Stimulated activated CD8-positive, alpha-beta memory T cell treated with anti-CD3 and anti-CD28 coated beads, Interleukin-4, amount 100 ng/mL, for 24 hours (primary cell): ENCODE measurements at regions not wholly inside any gene's neighbourhood (a gene's known extent, or its start where the extent isn't known, plus 50 kb on each side); places are given as distances from the start of the nearest gene placed in this dataset.
"Not testable (repeated sequence)": the region's sequence is repeated elsewhere in the genome, so short reads cannot be mapped to it uniquely, and the experiment has no call there.

Source experiments
- DNase-seq: peaks from one replicate; pipeline ENCODE4 v3.0.0-alpha.2; 2020; ENCODE audit warnings: low read depth

GRCh38 chr6:84876723-84877514, 112.5 kb upstream of the TBX18 start:
- no peak for DNase-seq

- no peak for DNase-seq
Observed at GRCh38 chr6:84872996-84873723, 108.8 kb upstream of the TBX18 start.

GRCh38 chr6:84871925-84872324, 107.5 kb upstream of the TBX18 start:
- DNase-seq: no peak

GRCh38 chr6:84870672-84871071, 106.3 kb upstream of the TBX18 start:
- DNase-seq: no peak

- no peak for DNase-seq
Observed at GRCh38 chr6:84868149-84868548, 103.8 kb upstream of the TBX18 start.

GRCh38 chr6:84867521-84867920, 103.1 kb upstream of the TBX18 start:
- no peak for DNase-seq

- no peak for DNase-seq
Observed at GRCh38 chr6:84866715-84867114, 102.3 kb upstream of the TBX18 start.

- DNase-seq: not testable (repeated sequence)
Observed at GRCh38 chr6:84865372-84865771, 101.0 kb upstream of the TBX18 start.

GRCh38 chr6:84862843-84863242, 98.4 kb upstream of the TBX18 start:
- DNase-seq: no peak

GRCh38 chr6:84860920-84861319, 96.5 kb upstream of the TBX18 start:
- DNase-seq: no peak

GRCh38 chr6:84860509-84860908, 96.1 kb upstream of the TBX18 start:
- DNase-seq: no peak

- DNase-seq: no peak
Observed at GRCh38 chr6:84854811-84855400, 90.5 kb upstream of the TBX18 start.

GRCh38 chr6:84853901-84854300, 89.5 kb upstream of the TBX18 start:
- no peak for DNase-seq

- no peak for DNase-seq
Observed at GRCh38 chr6:84848960-84849359, 84.6 kb upstream of the TBX18 start.

GRCh38 chr6:84847390-84848160, 83.2 kb upstream of the TBX18 start:
- DNase-seq: no peak

GRCh38 chr6:84842525-84843166, 78.2 kb upstream of the TBX18 start:
- DNase-seq: no peak

GRCh38 chr6:84837068-84837866, 72.9 kb upstream of the TBX18 start:
- DNase-seq: not testable (repeated sequence)

- no peak for DNase-seq
Observed at GRCh38 chr6:84836366-84836765, 72.0 kb upstream of the TBX18 start.

- no peak for DNase-seq
Observed at GRCh38 chr6:84835340-84835739, 70.9 kb upstream of the TBX18 start.

GRCh38 chr6:84831924-84832323, 67.5 kb upstream of the TBX18 start:
- DNase-seq: not testable (repeated sequence)

- DNase-seq: no peak
Observed at GRCh38 chr6:84825461-84825860, 61.1 kb upstream of the TBX18 start.
